Uterus (tissue), 3 donors: ENCODE measurements at regions not wholly inside any gene's neighbourhood (a gene's known extent, or its start where the extent isn't known, plus 50 kb on each side); places are given as distances from the start of the nearest gene placed in this dataset.

Experiments
- DNase-seq, 2 donors: peaks; one replicate each; pipeline ENCODE4 v3.0.0-alpha.2; 2019 to 2020
- H3K27ac ChIP-seq, 2 donors: fragments of 200-600 bp; sonication (generic); 1 replicate in 1 of 2; 2 replicates in 1 of 2; pipeline ENCODE4 v1.5.1; 2016 to 2018
- H3K27me3 ChIP-seq, 2 donors: fragments of 200-600 bp; sonication (generic); one replicate each; pipeline ENCODE4 v1.5.1; 2018 to 2019; ENCODE audit warnings: control low read depth in 1 of 2
- H3K36me3 ChIP-seq, 2 donors: fragments of 200-600 bp; sonication (generic); one replicate each; pipeline ENCODE4 v1.5.1; 2019; ENCODE audit warnings: control low read depth in 1 of 2
- H3K4me1 ChIP-seq, 2 donors: fragments of 200-600 bp; sonication (generic); one replicate each; pipeline ENCODE4 v1.5.1; 2018 to 2019; ENCODE audit warnings: control low read depth in 1 of 2
- H3K4me3 ChIP-seq, 2 donors: fragments of 200-600 bp; sonication (generic); 1 replicate in 1 of 2; 2 replicates in 1 of 2; pipeline ENCODE4 v1.5.1; 2018 to 2019; ENCODE audit warnings: mild to moderate bottlenecking in 1 of 2
- H3K9me3 ChIP-seq, 2 donors: fragments of 200-600 bp; sonication (generic); one replicate each; pipeline ENCODE4 v1.5.1; 2019; ENCODE audit warnings: control low read depth in 1 of 2
- POLR2A ChIP-seq, 2 donors: fragments of 450-650 bp; IDR thresholded peaks; one replicate each; pipeline ENCODE4 v1.6.1; 2016; ENCODE audit warnings: antibody characterized with exemption in 2 of 2, mild to moderate bottlenecking in 1 of 2, moderate library complexity in 1 of 2
- intact Hi-C: fragments of 100-400 bp; cut with DNase I; formaldehyde crosslinking; loops from one replicate; pipeline ENCODE4 v1.15.1; 2023; ENCODE audit warnings: low total_unique reads
- TF ChIP-seq, protein P1 (sequence below), 4 experiments: fragments of 200-600 bp in 2 of 4; fragments of 450-650 bp in 2 of 4; sonication (generic) in 2 of 4; IDR thresholded peaks; one replicate each; pipeline ENCODE4 v1.5.1; 2016 to 2019; ENCODE audit warnings: antibody characterized with exemption in 4 of 4, mild to moderate bottlenecking in 2 of 4, moderate library complexity in 1 of 4
- donor health status: DM: yes; HTN: yes; CAD: no.

- H3K4me1 ChIP-seq: no peaks in the 10 kb centered on the region
- no peaks in the 10 kb centered on the region for H3K9me3 ChIP-seq
- no peak for TF ChIP-seq POLR2A (IDR thresholded peaks at IDR 0.05)
- TF ChIP-seq, protein P1, sequence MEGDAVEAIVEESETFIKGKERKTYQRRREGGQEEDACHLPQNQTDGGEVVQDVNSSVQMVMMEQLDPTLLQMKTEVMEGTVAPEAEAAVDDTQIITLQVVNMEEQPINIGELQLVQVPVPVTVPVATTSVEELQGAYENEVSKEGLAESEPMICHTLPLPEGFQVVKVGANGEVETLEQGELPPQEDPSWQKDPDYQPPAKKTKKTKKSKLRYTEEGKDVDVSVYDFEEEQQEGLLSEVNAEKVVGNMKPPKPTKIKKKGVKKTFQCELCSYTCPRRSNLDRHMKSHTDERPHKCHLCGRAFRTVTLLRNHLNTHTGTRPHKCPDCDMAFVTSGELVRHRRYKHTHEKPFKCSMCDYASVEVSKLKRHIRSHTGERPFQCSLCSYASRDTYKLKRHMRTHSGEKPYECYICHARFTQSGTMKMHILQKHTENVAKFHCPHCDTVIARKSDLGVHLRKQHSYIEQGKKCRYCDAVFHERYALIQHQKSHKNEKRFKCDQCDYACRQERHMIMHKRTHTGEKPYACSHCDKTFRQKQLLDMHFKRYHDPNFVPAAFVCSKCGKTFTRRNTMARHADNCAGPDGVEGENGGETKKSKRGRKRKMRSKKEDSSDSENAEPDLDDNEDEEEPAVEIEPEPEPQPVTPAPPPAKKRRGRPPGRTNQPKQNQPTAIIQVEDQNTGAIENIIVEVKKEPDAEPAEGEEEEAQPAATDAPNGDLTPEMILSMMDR (IDR thresholded peaks at IDR 0.05): no peak
- no peaks in the 10 kb centered on the region for H3K36me3 ChIP-seq
- no peak overlapping the region for H3K27ac ChIP-seq
- intact Hi-C loops: no loop called here
- no peaks in the 10 kb centered on the region for H3K27me3 ChIP-seq
- no peak for DNase-seq
- no peak overlapping the region for H3K4me3 ChIP-seq
These were observed 167.0 kb upstream of the CPEB2 start for GRCh38 chr4:14835288-14835687.

- Histone ChIP-seq H3K4me1 (no peaks in the 10 kb centered on the region), H3K27ac (no peak overlapping the region), H3K9me3 (no peaks in the 10 kb centered on the region), H3K36me3 (no peaks in the 10 kb centered on the region), H3K4me3 (no peak overlapping the region), H3K27me3 (no peaks in the 10 kb centered on the region)
- DNase-seq: no peak
- TF ChIP-seq POLR2A (IDR thresholded peaks at IDR 0.05): no peak
- intact Hi-C loops: no loop called here
These were observed 166.4 kb upstream of the CPEB2 start for GRCh38 chr4:14835708-14836425.

GRCh38 chr4:14837860-14838259 lies 164.4 kb upstream of the CPEB2 start:
- H3K27me3 ChIP-seq: no peaks in the 10 kb centered on the region
- no peak overlapping the region for H3K4me3 ChIP-seq
- no peak for TF ChIP-seq POLR2A (IDR thresholded peaks at IDR 0.05)
- TF ChIP-seq, protein P1 (IDR thresholded peaks at IDR 0.05): no peak
- intact Hi-C loops: no loop called here
- no peaks in the 10 kb centered on the region for H3K4me1 ChIP-seq
- no peaks in the 10 kb centered on the region for H3K36me3 ChIP-seq
- no peaks in the 10 kb centered on the region for H3K9me3 ChIP-seq
- no peak overlapping the region for H3K27ac ChIP-seq
- DNase-seq: no peak

GRCh38 chr4:14841801-14842768 lies 160.2 kb upstream of the CPEB2 start:
- intact Hi-C loops: no loop called here
- no peaks in the 10 kb centered on the region for H3K4me1 ChIP-seq
- no peak overlapping the region for H3K4me3 ChIP-seq
- no peak overlapping the region for H3K27ac ChIP-seq
- no peaks in the 10 kb centered on the region for H3K36me3 ChIP-seq
- DNase-seq: no peak
- TF ChIP-seq, protein P1 (IDR thresholded peaks at IDR 0.05): no peak
- no peak for TF ChIP-seq POLR2A (IDR thresholded peaks at IDR 0.05)
- H3K9me3 ChIP-seq: no peaks in the 10 kb centered on the region
- no peaks in the 10 kb centered on the region for H3K27me3 ChIP-seq

- Histone ChIP-seq H3K27ac (no peak overlapping the region), H3K4me3 (no peak overlapping the region), H3K9me3 (no peaks in the 10 kb centered on the region), H3K36me3 (no peaks in the 10 kb centered on the region), H3K27me3 (no peaks in the 10 kb centered on the region), H3K4me1 (no peaks in the 10 kb centered on the region)
- TF ChIP-seq, protein P1 (IDR thresholded peaks at IDR 0.05): no peak
- TF ChIP-seq POLR2A (IDR thresholded peaks at IDR 0.05): no peak
- DNase-seq: no peak
- intact Hi-C loops: no loop called here
These were observed 159.2 kb upstream of the CPEB2 start for GRCh38 chr4:14842964-14843630.
